Lung (tissue), 11 donors: ENCODE measurements at regions not wholly inside any gene's neighbourhood (a gene's known extent, or its start where the extent isn't known, plus 50 kb on each side); places are given as distances from the start of the nearest gene placed in this dataset.

Source experiments
- ATAC-seq: fragments of 200-7000 bp; cut with Tn5 transposase; one replicate; pipeline ENCODE4 v1.9.1; 2020; ENCODE audit warnings: moderate number of reproducible peaks; ENCODE audit not compliant: insufficient read depth, low FRiP score
- DNase-seq, 3 donors: peaks; one replicate each; pipeline ENCODE4 v3.0.0-alpha.2; 2013 to 2017
- H3K27ac ChIP-seq, 2 donors: one replicate each; pipeline ENCODE4 v1.5.1; 2013; ENCODE audit warnings: mild to moderate bottlenecking in 2 of 2, moderate library complexity in 2 of 2, control low read depth in 1 of 2, inconsistent platforms in 1 of 2, low read depth in 1 of 2, low read length in 1 of 2
- H3K27me3 ChIP-seq, 3 donors: one replicate each; pipeline ENCODE4 v1.5.1; 2013; ENCODE audit warnings: low read length in 2 of 3; ENCODE audit not compliant: control insufficient read depth in 3 of 3, insufficient read depth in 3 of 3
- H3K36me3 ChIP-seq, 4 donors: one replicate each; pipeline ENCODE4 v1.5.1; 2013; ENCODE audit warnings: low read length in 4 of 4, mild to moderate bottlenecking in 1 of 4, moderate library complexity in 1 of 4; ENCODE audit not compliant: control insufficient read depth in 4 of 4, insufficient read depth in 4 of 4
- H3K4me1 ChIP-seq, 5 donors: one replicate each; pipeline ENCODE4 v1.5.1; 2013; ENCODE audit warnings: low read length in 5 of 5, mild to moderate bottlenecking in 2 of 5, moderate library complexity in 1 of 5; ENCODE audit not compliant: control insufficient read depth in 5 of 5, insufficient read depth in 5 of 5
- H3K4me3 ChIP-seq: one replicate; pipeline ENCODE4 v1.5.1; 2013; ENCODE audit warnings: mild to moderate bottlenecking, control low read depth, moderate library complexity
- H3K9ac ChIP-seq, 2 donors: one replicate each; pipeline ENCODE4 v1.5.1; 2013; ENCODE audit warnings: low read length in 2 of 2, control low read depth in 1 of 2; ENCODE audit not compliant: insufficient read depth in 1 of 2
- H3K9me3 ChIP-seq, 4 donors: one replicate each; pipeline ENCODE4 v1.5.1; 2013; ENCODE audit warnings: low read length in 3 of 4, mild to moderate bottlenecking in 1 of 4, moderate library complexity in 1 of 4; ENCODE audit not compliant: control insufficient read depth in 4 of 4, insufficient read depth in 3 of 4
- WGBS, 2 donors: extraction: QIAGEN DNeasy Blood & Tissue Kit; methylation state at CpG; one replicate each; pipeline ENCODE4 v1.1.7; 2013; 5-methylcytosine and 5-hydroxymethylcytosine counted together
- TF ChIP-seq, protein P1 (sequence below): IDR thresholded peaks from 2 replicates; pipeline ENCODE4 v1.5.1; 2012; ENCODE audit warnings: mild to moderate bottlenecking; ENCODE audit errors: control extremely low read depth, extremely low read depth
- donor health status: control.
- donor health status: control.
- donor health status: Bipolar disorder and iron deficiency.
- donor health status: healthy.
- donor health status: DM: yes; HTN: yes; CAD: no.

DNA sequence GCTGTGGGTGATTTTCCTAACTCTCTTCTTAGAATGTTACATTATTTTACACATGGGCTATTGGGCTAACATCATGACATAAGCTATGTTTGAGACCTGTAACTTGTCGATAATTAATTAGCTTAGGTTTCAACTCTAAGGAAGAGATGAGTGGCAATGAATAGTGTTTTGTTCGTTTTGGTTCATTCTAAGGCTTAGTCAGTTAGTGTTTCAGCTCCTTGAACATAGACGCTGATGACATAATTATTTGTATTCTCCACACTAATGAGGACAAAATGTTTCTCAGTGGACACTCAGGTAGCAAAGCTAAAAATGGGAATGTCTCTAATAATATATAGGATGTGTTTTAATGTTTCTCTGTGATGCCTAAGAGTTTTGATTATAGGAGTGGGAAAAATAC, 401.9 kb downstream of the GATA3 start:
- no peak overlapping the region for H3K4me3 ChIP-seq
- H3K27me3 ChIP-seq = no peaks in the 10 kb centered on the region
- H3K9me3 ChIP-seq = peaks cover 0 to 6% (median 0%) of the 10 kb centered on the region in 4 donors
- WGBS, 2 donors = 49 to 58% methylated on average over 3 of the region's 3 CpGs
- no peak for ATAC-seq
- peaks cover 0 to 14% (median 0%) of the 10 kb centered on the region in 5 donors for H3K4me1 ChIP-seq
- H3K36me3 ChIP-seq = no peaks in the 10 kb centered on the region
- H3K9ac ChIP-seq = no peak overlapping the region
- DNase-seq = no peak
- TF ChIP-seq, protein P1, sequence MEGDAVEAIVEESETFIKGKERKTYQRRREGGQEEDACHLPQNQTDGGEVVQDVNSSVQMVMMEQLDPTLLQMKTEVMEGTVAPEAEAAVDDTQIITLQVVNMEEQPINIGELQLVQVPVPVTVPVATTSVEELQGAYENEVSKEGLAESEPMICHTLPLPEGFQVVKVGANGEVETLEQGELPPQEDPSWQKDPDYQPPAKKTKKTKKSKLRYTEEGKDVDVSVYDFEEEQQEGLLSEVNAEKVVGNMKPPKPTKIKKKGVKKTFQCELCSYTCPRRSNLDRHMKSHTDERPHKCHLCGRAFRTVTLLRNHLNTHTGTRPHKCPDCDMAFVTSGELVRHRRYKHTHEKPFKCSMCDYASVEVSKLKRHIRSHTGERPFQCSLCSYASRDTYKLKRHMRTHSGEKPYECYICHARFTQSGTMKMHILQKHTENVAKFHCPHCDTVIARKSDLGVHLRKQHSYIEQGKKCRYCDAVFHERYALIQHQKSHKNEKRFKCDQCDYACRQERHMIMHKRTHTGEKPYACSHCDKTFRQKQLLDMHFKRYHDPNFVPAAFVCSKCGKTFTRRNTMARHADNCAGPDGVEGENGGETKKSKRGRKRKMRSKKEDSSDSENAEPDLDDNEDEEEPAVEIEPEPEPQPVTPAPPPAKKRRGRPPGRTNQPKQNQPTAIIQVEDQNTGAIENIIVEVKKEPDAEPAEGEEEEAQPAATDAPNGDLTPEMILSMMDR = no peak
- no peak overlapping the region for H3K27ac ChIP-seq

DNA sequence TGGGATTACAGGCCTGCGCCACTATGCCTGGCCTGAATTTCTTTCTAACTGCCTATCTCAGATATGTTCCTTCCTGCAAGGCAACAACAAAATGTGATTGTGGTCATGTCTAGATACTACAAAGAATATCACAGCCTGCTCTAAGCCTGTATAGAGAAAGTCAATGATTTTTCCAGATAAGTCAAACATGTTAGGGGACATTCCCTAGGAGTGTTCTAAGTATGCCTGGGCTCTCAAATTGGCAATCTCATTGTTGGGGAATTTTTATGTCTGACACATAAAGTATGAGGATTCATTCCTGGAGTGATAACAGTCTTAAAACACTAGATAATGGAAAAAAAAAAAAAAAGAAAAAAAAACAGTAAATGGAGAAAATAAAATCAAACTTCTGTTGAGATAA, 406.1 kb downstream of the GATA3 start:
- WGBS, 2 donors = 96 to 97% methylated on average over 1 of the region's 1 CpG
- Histone ChIP-seq H3K9ac (no peak overlapping the region), H3K27me3 (no peaks in the 10 kb centered on the region), H3K4me3 (no peak overlapping the region), H3K9me3 (peaks cover 0 to 6% (median 0%) of the 10 kb centered on the region in 4 donors), H3K4me1 (no peaks in the 10 kb centered on the region), H3K36me3 (no peaks in the 10 kb centered on the region), H3K27ac (no peak overlapping the region)
- DNase-seq = no peak
- TF ChIP-seq, protein P1 = no peak
- no peak for ATAC-seq

DNA sequence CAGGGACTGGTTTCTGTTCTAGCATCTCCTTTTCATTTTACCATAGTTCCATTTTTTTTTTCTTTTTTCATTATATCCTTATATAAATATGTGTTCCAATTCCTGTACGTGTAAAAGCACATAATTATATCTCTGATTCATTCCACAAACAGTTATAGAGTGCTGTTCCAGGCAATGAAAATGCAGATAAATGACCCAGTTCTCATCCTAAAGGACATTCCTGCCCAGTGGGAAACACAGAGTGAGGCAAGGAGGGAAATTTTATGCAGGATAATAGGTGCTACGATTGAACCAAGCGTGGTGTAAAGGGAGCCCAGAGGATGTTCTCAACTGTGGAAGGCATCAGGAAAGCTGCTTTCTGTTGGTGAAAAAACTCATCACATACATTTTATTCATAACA, 408.1 kb downstream of the GATA3 start:
- ATAC-seq = no peak
- Histone ChIP-seq H3K9ac (no peak overlapping the region), H3K4me3 (no peak overlapping the region), H3K27me3 (no peaks in the 10 kb centered on the region), H3K4me1 (no peaks in the 10 kb centered on the region), H3K9me3 (peaks cover 0 to 6% (median 0%) of the 10 kb centered on the region in 4 donors), H3K27ac (no peak overlapping the region), H3K36me3 (no peaks in the 10 kb centered on the region)
- 86 to 87% methylated on average over 3 of the region's 3 CpGs for WGBS, 2 donors
- TF ChIP-seq, protein P1 = no peak
- DNase-seq = no peak

DNA sequence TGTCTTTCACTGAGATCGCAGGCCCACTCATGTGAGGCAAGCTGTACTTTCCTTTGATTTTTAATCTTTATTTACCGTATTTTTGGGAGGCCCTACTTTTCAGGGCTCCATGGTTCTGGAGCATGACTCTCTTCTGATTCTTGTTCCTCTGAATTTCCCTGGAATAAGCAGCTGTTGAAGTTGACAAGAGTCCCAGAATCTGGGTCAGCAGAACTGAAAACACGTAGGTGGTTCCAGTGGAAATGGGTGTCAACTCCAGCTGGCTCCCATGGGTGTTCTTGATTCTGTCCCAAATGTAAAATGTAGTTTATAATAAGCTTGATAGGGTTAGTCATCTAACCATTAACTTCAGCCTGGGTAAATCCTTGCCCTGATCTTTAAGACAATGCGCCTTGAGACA, 409.4 kb downstream of the GATA3 start:
- TF ChIP-seq, protein P1 = no peak
- Histone ChIP-seq H3K27ac (no peak overlapping the region), H3K27me3 (no peaks in the 10 kb centered on the region), H3K9me3 (peaks cover 0 to 2% (median 0%) of the 10 kb centered on the region in 4 donors), H3K4me3 (no peak overlapping the region), H3K36me3 (no peaks in the 10 kb centered on the region), H3K4me1 (no peaks in the 10 kb centered on the region), H3K9ac (no peak overlapping the region)
- DNase-seq (no peak), ATAC-seq (no peak)
- WGBS, 2 donors = 89 to 90% methylated on average over 4 of the region's 4 CpGs
